ENCODE measurements at regions not wholly inside any gene's neighbourhood (a gene's known extent, or its start where the extent isn't known, plus 50 kb on each side); places are given as distances from the start of the nearest gene placed in this dataset.

GRCh38 chr16:86313631-86314030, 196.7 kb upstream of the FOXF1 start:
- no peak for TF ChIP-seq EZH2 (IDR thresholded peaks at IDR 0.05)
- no peak for TF ChIP-seq CTCF (IDR thresholded peaks at IDR 0.05)

Measured in neural progenitor cell (in vitro differentiated cells).